HCT116 (cell line): ENCODE measurements at regions not wholly inside any gene's neighbourhood (a gene's known extent, or its start where the extent isn't known, plus 50 kb on each side); places are given as distances from the start of the nearest gene placed in this dataset.

Experiments used
- ATAC-seq: fragments of 200-7000 bp; cut with Tn5 transposase; 2 replicates; pipeline ENCODE4 v1.9.1; 2020; ENCODE audit warnings: mild to moderate bottlenecking, moderate library complexity
- BruUV-seq: library from RNA; stranded (reverse); fragments of 400-500 nt; replicated peaks from 2 replicates; lab custom pipeline; 2021; lab: Mats Ljungman, UMichigan
- CTCF ChIA-PET: fragments of 300-600 bp; sonication (Branson Sonifier 250); formaldehyde crosslinking; loops from one replicate; lab custom pipeline; 2021; ENCODE audit warnings: antibody characterized with exemption; lab: Charles Lee
- POLR2A ChIA-PET: fragments of 300-600, 350-600 bp; sonication (Branson Sonifier 250); formaldehyde crosslinking; loops from one replicate; lab custom pipeline; 2021; ENCODE audit warnings: antibody characterized with exemption; lab: Charles Lee
- RAD21 ChIA-PET, 2 experiments: fragments of 300-600 bp; sonication (Branson Sonifier 250); formaldehyde crosslinking; loops; one replicate each; lab custom pipeline; 2023; ENCODE audit warnings: low total read pairs in 2 of 2; ENCODE audit not compliant: uncharacterized antibody in 2 of 2, unreplicated experiment in 2 of 2, low non-redundant PET in 1 of 2; lab: Charles Lee
- DNase-seq: peaks from one replicate; pipeline ENCODE4 v3.0.0-alpha.2; 2010; ENCODE audit warnings: low read depth, low spot score
- H2AFZ ChIP-seq: fragments of 200-600 bp; shearing (Covaris generic), sonication (generic); 2 replicates; pipeline ENCODE4 v1.6.1; 2017; ENCODE audit warnings: low read depth, mixed run types, mixed read lengths, antibody characterized with exemption, low read length; ENCODE audit not compliant: poor library complexity, severe bottlenecking
- H3K27ac ChIP-seq: 2 replicates; pipeline ENCODE4 v1.5.1; 2012; ENCODE audit warnings: low read depth, low read length
- H3K27me3 ChIP-seq: fragments of 200-600 bp; sonication (generic); 2 replicates; pipeline ENCODE4 v1.6.1; 2016; ENCODE audit warnings: mixed run types, low read length, mixed read lengths; ENCODE audit not compliant: insufficient read depth
- H3K36me3 ChIP-seq, 2 experiments: fragments of 200-500 bp in 1 of 2; fragments of 200-600 bp in 1 of 2; sonication (Bioruptor generic) in 1 of 2; sonication (generic) in 1 of 2; 2 replicates each; pipeline versions ENCODE4 v1.5.1 to v1.6.1; 2014 to 2016; ENCODE audit warnings: low read length in 2 of 2, inconsistent platforms in 1 of 2, mixed read lengths in 1 of 2, mixed run types in 1 of 2; ENCODE audit not compliant: insufficient read depth in 2 of 2, control insufficient read depth in 1 of 2
- H3K4me1 ChIP-seq, 2 experiments: fragments of 200-600 bp in 1 of 2; sonication (generic) in 1 of 2; 2 replicates each; pipeline versions ENCODE4 v1.5.1 to v1.6.1; 2012 to 2017; ENCODE audit warnings: low read length in 2 of 2, inconsistent platforms in 1 of 2, mild to moderate bottlenecking in 1 of 2, mixed read lengths in 1 of 2, mixed run types in 1 of 2, moderate library complexity in 1 of 2; ENCODE audit not compliant: insufficient read depth in 2 of 2, control insufficient read depth in 1 of 2
- H3K4me2 ChIP-seq: fragments of 200-600 bp; sonication (generic); 2 replicates; pipeline ENCODE4 v1.6.1; 2017; ENCODE audit warnings: mixed run types, low read length, mixed read lengths
- H3K4me3 ChIP-seq, 2 experiments: fragments of 200-600 bp in 1 of 2; sonication (generic) in 1 of 2; replicated peaks in 1 of 2; 2 replicates each; pipeline ENCODE4 v1.5.1; 2011 to 2016; ENCODE audit warnings: low read length in 2 of 2, control low read depth in 1 of 2, low read depth in 1 of 2, mild to moderate bottlenecking in 1 of 2, mixed read lengths in 1 of 2, mixed run types in 1 of 2
- H3K79me2 ChIP-seq: fragments of 200-600 bp; sonication (generic); 2 replicates; pipeline ENCODE4 v1.6.1; 2017; ENCODE audit warnings: mild to moderate bottlenecking, mixed run types, low read length, moderate library complexity, mixed read lengths; ENCODE audit not compliant: insufficient read depth
- H3K9ac ChIP-seq: fragments of 200-600 bp; sonication (generic); 2 replicates; pipeline ENCODE4 v1.6.1; 2016; ENCODE audit warnings: low read length, mixed read lengths
- H3K9me2 ChIP-seq: fragments of 200-600 bp; sonication (generic), shearing (Covaris generic); 2 replicates; pipeline ENCODE4 v1.6.1; 2017; ENCODE audit warnings: mixed run types, mild to moderate bottlenecking, moderate library complexity; ENCODE audit not compliant: insufficient read depth
- H3K9me3 ChIP-seq, 2 experiments: fragments of 200-500 bp in 1 of 2; fragments of 200-600 bp in 1 of 2; sonication (Bioruptor generic) in 1 of 2; sonication (generic) in 1 of 2; 2 replicates each; pipeline ENCODE4 v1.6.1; 2014 to 2017; ENCODE audit warnings: low read length in 2 of 2, mixed read lengths in 2 of 2, inconsistent platforms in 1 of 2, low read depth in 1 of 2, mild to moderate bottlenecking in 1 of 2, mixed run types in 1 of 2, moderate library complexity in 1 of 2; ENCODE audit not compliant: control insufficient read depth in 1 of 2, insufficient read depth in 1 of 2
- H4K20me1 ChIP-seq: fragments of 200-600 bp; sonication (generic), shearing (Covaris generic); 2 replicates; pipeline ENCODE4 v1.6.1; 2017; ENCODE audit warnings: mixed run types, mild to moderate bottlenecking, moderate library complexity; ENCODE audit not compliant: insufficient read depth
- CBX3 ChIP-seq: IDR thresholded peaks from 2 replicates; pipeline ENCODE4 v1.6.1; 2012; ENCODE audit warnings: low read depth
- CTCF ChIP-seq, 3 experiments: fragments of 200-600 bp in 1 of 3; sonication (generic) in 1 of 3; IDR thresholded peaks in 2 of 3; conservative IDR thresholded peaks in 1 of 3; 2 replicates each; pipeline ENCODE4 v1.5.1; 2012 to 2017; ENCODE audit warnings: low read depth in 2 of 3, low read length in 2 of 3, antibody characterized with exemption in 1 of 3, borderline replicate concordance in 1 of 3, control low read depth in 1 of 3, mild to moderate bottlenecking in 1 of 3, mixed read lengths in 1 of 3, mixed run types in 1 of 3, moderate library complexity in 1 of 3; ENCODE audit not compliant: insufficient read depth in 1 of 3
- EZH2 ChIP-seq: fragments of 200-600 bp; sonication (generic); IDR thresholded peaks from 2 replicates; pipeline ENCODE4 v1.6.1; 2017; ENCODE audit warnings: antibody characterized with exemption, mixed run types
- FOSL1 ChIP-seq: IDR thresholded peaks from 2 replicates; pipeline ENCODE4 v1.6.1; 2012; ENCODE audit warnings: low read depth
- POLR2AphosphoS5 ChIP-seq: IDR thresholded peaks from 2 replicates; pipeline ENCODE4 v1.6.1; 2011; ENCODE audit warnings: mild to moderate bottlenecking, low read depth, low read length, moderate library complexity
- REST ChIP-seq: IDR thresholded peaks from 2 replicates; pipeline ENCODE4 v1.6.1; 2012; ENCODE audit warnings: low read depth
- ZBTB33 ChIP-seq: IDR thresholded peaks from 2 replicates; pipeline ENCODE4 v1.6.1; 2011; ENCODE audit warnings: mild to moderate bottlenecking, low read length, moderate library complexity; ENCODE audit not compliant: insufficient replicate concordance; ENCODE audit errors: extremely low read depth
- intact Hi-C: fragments of 100-400 bp; cut with micrococcal nuclease; formaldehyde crosslinking; loops from 2 replicates; pipeline ENCODE4 v1.10.0; 2022

GRCh38 chrX:13898083-13898482 lies 81.2 kb upstream of the GPM6B start:
- POLR2A ChIA-PET, result no interaction called here
- H3K79me2 ChIP-seq, result no peaks in the 10 kb centered on the region
- H3K27ac ChIP-seq, result no peak overlapping the region
- peak; percentile 55 for ATAC-seq
- DNase-seq, result no peak
- intact Hi-C loops, result no loop called here
- RAD21 ChIA-PET, result no interaction called here
- peak in 2 of 3 experiments; percentile 28 to 40; a peak in 2 of 6 replicates for TF ChIP-seq CTCF (IDR thresholded peaks at IDR 0.05 in 2 of 3, conservative IDR thresholded peaks at IDR 0.05 in 1 of 3; ENCODE audit: borderline replicate concordance in 1 of 3, insufficient read depth in 1 of 3, low read depth in 2 of 3, low read length in 2 of 3)
- no peak for TF ChIP-seq EZH2
- no peak for TF ChIP-seq FOSL1
- no peak for TF ChIP-seq CBX3
- TF ChIP-seq POLR2AphosphoS5, result no peak
- TF ChIP-seq ZBTB33, result no peak
- no peak for TF ChIP-seq REST
- BruUV-seq, result no TSS peak
- H3K4me3 ChIP-seq, result no peak overlapping the region
- CTCF ChIA-PET, result no interaction called here
- no peaks in the 10 kb centered on the region for H3K9me3 ChIP-seq
- no peaks in the 10 kb centered on the region for H4K20me1 ChIP-seq
- no peaks in the 10 kb centered on the region for H3K27me3 ChIP-seq
- H3K36me3 ChIP-seq, result no peaks in the 10 kb centered on the region
- H3K9ac ChIP-seq, result no peak overlapping the region
- H3K9me2 ChIP-seq, result no peaks in the 10 kb centered on the region
- H2AFZ ChIP-seq, result peak overlapping the region; percentile 9
- H3K4me1 ChIP-seq, result peaks cover 0 to 7% of the 10 kb centered on the region in 2 experiments; a peak in 1 of 4 replicates
- no peak overlapping the region for H3K4me2 ChIP-seq
